AG04449 (cell line): ENCODE measurements at regions not wholly inside any gene's neighbourhood (a gene's known extent, or its start where the extent isn't known, plus 50 kb on each side); places are given as distances from the start of the nearest gene placed in this dataset.

Experiments used
- CTCF ChIA-PET: fragments of 350-600 bp; formaldehyde crosslinking; extraction: SDS; loops from one replicate; lab custom pipeline; 2021; ENCODE audit warnings: antibody characterized with exemption; lab: Yijun Ruan, JAX
- POLR2A ChIA-PET: fragments of 400-600, 350-600 bp; formaldehyde crosslinking; extraction: SDS; loops from one replicate; lab custom pipeline; 2020; ENCODE audit warnings: antibody characterized with exemption, inconsistent platforms; lab: Yijun Ruan, JAX
- DNase-seq: peaks from one replicate; pipeline ENCODE4 v3.0.0-alpha.2; 2010; ENCODE audit warnings: low read depth, low spot score
- H3K4me3 ChIP-seq: 2 replicates; pipeline ENCODE4 v1.5.1; 2011; ENCODE audit warnings: low read depth, mild to moderate bottlenecking, control low read depth, low read length
- TF ChIP-seq, protein P1 (sequence below): IDR thresholded peaks from one replicate; pipeline ENCODE4 v1.5.1; 2011; ENCODE audit warnings: mild to moderate bottlenecking, moderate library complexity, low read length, control low read depth, inconsistent platforms; ENCODE audit not compliant: insufficient read depth; ENCODE audit errors: missing control alignments

DNA sequence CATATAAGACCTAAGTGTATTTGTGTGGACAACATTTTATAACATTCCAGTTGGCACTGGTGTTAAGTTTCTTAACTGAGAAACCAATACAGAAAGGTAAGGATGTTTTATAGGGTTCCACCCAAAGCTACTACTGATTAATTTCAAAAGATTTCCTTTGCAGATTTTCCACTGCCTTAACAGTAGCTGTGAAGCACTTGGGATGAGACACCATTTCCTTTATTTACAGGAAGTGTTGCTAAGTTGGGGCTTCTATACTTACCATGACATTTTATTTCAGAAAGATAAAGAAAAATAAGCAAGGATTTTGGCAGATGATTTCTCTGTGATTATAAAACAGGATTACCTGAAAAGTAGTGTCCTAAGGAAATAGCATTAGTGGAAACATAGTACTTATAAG lies 234.3 kb downstream of the CALCRL start:
- CTCF ChIA-PET, result no interaction called here
- TF ChIP-seq, protein P1, sequence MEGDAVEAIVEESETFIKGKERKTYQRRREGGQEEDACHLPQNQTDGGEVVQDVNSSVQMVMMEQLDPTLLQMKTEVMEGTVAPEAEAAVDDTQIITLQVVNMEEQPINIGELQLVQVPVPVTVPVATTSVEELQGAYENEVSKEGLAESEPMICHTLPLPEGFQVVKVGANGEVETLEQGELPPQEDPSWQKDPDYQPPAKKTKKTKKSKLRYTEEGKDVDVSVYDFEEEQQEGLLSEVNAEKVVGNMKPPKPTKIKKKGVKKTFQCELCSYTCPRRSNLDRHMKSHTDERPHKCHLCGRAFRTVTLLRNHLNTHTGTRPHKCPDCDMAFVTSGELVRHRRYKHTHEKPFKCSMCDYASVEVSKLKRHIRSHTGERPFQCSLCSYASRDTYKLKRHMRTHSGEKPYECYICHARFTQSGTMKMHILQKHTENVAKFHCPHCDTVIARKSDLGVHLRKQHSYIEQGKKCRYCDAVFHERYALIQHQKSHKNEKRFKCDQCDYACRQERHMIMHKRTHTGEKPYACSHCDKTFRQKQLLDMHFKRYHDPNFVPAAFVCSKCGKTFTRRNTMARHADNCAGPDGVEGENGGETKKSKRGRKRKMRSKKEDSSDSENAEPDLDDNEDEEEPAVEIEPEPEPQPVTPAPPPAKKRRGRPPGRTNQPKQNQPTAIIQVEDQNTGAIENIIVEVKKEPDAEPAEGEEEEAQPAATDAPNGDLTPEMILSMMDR, result no peak
- POLR2A ChIA-PET, result no interaction called here
- H3K4me3 ChIP-seq, result no peak overlapping the region
- no peak for DNase-seq

DNA sequence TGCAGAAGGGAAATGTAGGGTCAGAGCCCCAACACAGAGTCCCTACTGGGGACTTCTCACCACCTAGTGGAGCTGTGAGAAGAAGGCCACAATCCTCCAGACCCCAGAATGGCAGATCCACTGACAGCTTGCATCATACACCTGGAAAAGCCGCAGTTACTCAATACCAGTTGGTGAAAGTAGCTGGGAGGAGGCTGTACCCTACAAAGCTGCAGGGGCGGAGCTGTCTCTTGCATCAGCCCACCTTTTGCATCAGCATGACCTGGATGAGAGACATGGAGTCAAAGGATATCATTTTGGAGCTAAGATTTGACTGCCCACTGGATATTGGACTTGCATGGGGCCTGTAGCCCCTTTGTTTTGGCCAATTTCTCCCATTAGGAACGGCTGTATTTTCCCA lies 237.3 kb downstream of the CALCRL start:
- TF ChIP-seq, protein P1, result no peak
- CTCF ChIA-PET, result no interaction called here
- H3K4me3 ChIP-seq, result no peak overlapping the region
- POLR2A ChIA-PET, result no interaction called here
- no peak for DNase-seq

DNA sequence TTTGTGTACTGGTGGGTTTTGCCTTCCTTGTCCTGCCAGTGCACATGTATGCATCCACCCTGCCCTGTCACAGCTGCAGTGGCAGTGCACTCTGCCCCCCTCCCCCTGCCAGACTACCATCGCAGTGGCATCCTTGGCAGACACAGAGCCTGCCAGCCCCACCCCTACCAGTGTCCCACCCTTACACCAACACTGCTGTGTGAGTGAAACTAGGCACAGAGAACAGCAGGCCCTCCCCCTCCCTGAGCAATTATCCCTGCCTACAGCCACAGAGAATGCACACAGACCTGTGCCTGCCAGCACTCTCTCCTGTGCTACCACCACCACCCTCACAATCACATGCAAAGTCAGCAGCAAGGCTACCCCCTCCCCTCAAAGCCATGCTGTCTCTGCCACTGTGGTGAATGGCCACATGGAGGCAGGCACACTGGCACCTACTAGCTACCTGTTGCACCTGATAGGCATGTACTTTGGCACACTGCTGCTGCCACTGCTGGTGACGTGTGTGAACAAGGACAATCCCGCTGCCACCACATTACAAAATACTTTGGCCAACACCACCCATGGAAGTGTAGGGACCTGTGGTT lies 239.8 kb downstream of the CALCRL start:
- POLR2A ChIA-PET, result no interaction called here
- TF ChIP-seq, protein P1, result no peak
- CTCF ChIA-PET, result no interaction called here
- no peak overlapping the region for H3K4me3 ChIP-seq
- no peak for DNase-seq

DNA sequence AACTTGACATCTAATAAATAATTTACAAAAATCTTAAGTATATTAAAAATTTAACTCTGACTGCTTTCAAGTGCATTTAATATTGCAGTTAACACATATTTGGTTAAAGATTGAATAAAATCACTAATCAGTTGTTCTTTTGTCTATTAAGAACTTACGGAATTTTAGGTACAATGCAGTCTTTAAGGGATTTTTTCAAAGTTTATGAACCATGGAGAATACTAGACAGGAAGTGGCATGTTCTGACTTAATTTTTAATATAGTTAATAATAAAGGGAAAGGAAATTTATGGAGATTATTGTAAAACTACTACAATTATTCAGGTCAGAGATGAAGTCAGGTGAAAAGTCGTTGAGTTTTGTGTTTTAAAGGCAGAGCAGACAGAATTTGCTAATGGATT lies 240.9 kb downstream of the CALCRL start:
- ChIA-PET POLR2A (no interaction called here), CTCF (no interaction called here)
- TF ChIP-seq, protein P1, result no peak
- DNase-seq, result no peak
- no peak overlapping the region for H3K4me3 ChIP-seq

DNA sequence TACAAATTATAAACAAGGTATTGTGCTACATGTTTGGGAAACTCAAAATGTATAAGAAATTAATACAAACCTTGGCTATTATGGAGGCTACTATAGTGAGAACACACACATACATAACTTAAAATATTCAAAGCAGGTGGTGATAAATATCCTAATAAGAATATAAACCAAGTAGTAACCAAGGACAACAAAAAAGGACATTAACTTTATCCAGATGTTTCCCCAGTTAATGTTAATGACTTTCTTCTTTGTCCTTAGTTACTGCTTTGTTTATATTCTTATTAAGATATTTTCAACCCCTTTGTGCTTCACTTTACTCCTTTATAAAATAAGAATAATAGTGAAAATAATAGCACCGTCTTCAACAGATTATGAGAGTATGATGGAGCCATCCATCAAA lies 241.6 kb downstream of the CALCRL start:
- TF ChIP-seq, protein P1, result no peak
- no peak overlapping the region for H3K4me3 ChIP-seq
- POLR2A ChIA-PET, result no interaction called here
- DNase-seq, result no peak
- CTCF ChIA-PET, result no interaction called here

DNA sequence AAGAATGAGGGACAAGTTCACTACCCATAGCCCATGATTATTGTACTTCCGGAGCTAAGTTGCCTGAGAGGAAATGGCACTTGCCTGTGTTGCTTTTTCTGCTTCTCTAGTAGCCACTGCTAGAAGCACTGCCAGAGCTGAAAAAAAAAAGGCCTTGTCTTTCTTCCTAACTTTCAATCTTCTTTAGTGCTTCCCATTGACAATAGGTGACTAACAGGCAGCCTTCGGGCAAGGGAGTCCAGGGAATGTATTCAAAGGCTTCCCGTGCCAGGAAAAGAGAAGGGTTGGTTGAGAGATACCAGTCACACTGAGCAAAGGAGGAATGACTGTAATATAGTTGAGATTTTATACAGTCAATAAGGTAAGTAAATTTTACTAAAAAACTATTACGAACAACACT lies 242.0 kb downstream of the CALCRL start:
- ChIA-PET POLR2A (no interaction called here), CTCF (no interaction called here)
- no peak for DNase-seq

More for the DNA sequence above, 242.0 kb downstream of the CALCRL start:
- no peak overlapping the region for H3K4me3 ChIP-seq
- TF ChIP-seq, protein P1, result no peak
